Tibial nerve (tissue), 4 donors: ENCODE measurements at regions not wholly inside any gene's neighbourhood (a gene's known extent, or its start where the extent isn't known, plus 50 kb on each side); places are given as distances from the start of the nearest gene placed in this dataset.

Source experiments
- CTCF ChIP-seq, 5 experiments: fragments of 200-600 bp in 3 of 5; fragments of 450-650 bp in 2 of 5; sonication (generic) in 3 of 5; IDR thresholded peaks; one replicate each; pipeline ENCODE4 v1.5.1; 2016 to 2019; ENCODE audit warnings: antibody characterized with exemption in 5 of 5, mild to moderate bottlenecking in 3 of 5, moderate library complexity in 2 of 5
- EP300 ChIP-seq, 2 donors: sonication (generic); formaldehyde crosslinking; IDR thresholded peaks; one replicate each; pipeline ENCODE4 v1.6.1; 2017; ENCODE audit warnings: antibody characterized with exemption in 2 of 2, mild to moderate bottlenecking in 1 of 2
- POLR2A ChIP-seq, 2 donors: fragments of 450-650 bp; IDR thresholded peaks; one replicate each; pipeline ENCODE4 v1.6.1; 2017; ENCODE audit warnings: antibody characterized with exemption in 2 of 2, mild to moderate bottlenecking in 2 of 2, moderate library complexity in 2 of 2

- TF ChIP-seq EP300 (IDR thresholded peaks at IDR 0.05) (no peak), CTCF (IDR thresholded peaks at IDR 0.05) (no peak), POLR2A (IDR thresholded peaks at IDR 0.05) (no peak)
Measured at GRCh38 chr5:143733665-143734455, 78.1 kb upstream of the HMHB1 start.
